ENCODE measurements at regions not wholly inside any gene's neighbourhood (a gene's known extent, or its start where the extent isn't known, plus 50 kb on each side); places are given as distances from the start of the nearest gene placed in this dataset.

- H3K4me3 ChIP-seq (ENCODE audit: low read length) = no peak overlapping the region
- no peak overlapping the region for H2AFZ ChIP-seq (ENCODE audit: low read depth, low read length)
- no peaks in the 10 kb centered on the region for H3K27me3 ChIP-seq (ENCODE audit: insufficient read depth, low read length)
- H3K9me3 ChIP-seq (ENCODE audit: low read length) = no peaks in the 10 kb centered on the region
- no peaks in the 10 kb centered on the region for H3K36me3 ChIP-seq (ENCODE audit: insufficient read depth, low read length)
- peaks cover 6% of the 10 kb centered on the region for H3K4me1 ChIP-seq (ENCODE audit: insufficient read depth, low read length)
Observed at GRCh38 chr5:167642779-167643517, 648.5 kb upstream of the WWC1 start.

GRCh38 chr5:167643631-167644280 lies 647.7 kb upstream of the WWC1 start:
- no peak overlapping the region for H3K4me3 ChIP-seq (ENCODE audit: low read length)
- no peaks in the 10 kb centered on the region for H3K9me3 ChIP-seq (ENCODE audit: low read length)
- H3K36me3 ChIP-seq (ENCODE audit: insufficient read depth, low read length) = no peaks in the 10 kb centered on the region
- H3K27me3 ChIP-seq (ENCODE audit: insufficient read depth, low read length) = no peaks in the 10 kb centered on the region
- H2AFZ ChIP-seq (ENCODE audit: low read depth, low read length) = no peak overlapping the region
- H3K4me1 ChIP-seq (ENCODE audit: insufficient read depth, low read length) = peaks cover 6% of the 10 kb centered on the region

GRCh38 chr5:167644619-167645018 lies 646.8 kb upstream of the WWC1 start:
- H3K9me3 ChIP-seq (ENCODE audit: low read length) = no peaks in the 10 kb centered on the region
- no peaks in the 10 kb centered on the region for H3K36me3 ChIP-seq (ENCODE audit: insufficient read depth, low read length)
- no peaks in the 10 kb centered on the region for H3K27me3 ChIP-seq (ENCODE audit: insufficient read depth, low read length)
- peaks cover 6% of the 10 kb centered on the region for H3K4me1 ChIP-seq (ENCODE audit: insufficient read depth, low read length)
- no peak overlapping the region for H3K4me3 ChIP-seq (ENCODE audit: low read length)
- no peak overlapping the region for H2AFZ ChIP-seq (ENCODE audit: low read depth, low read length)

- no peak overlapping the region for H2AFZ ChIP-seq (ENCODE audit: low read depth, low read length)
- no peaks in the 10 kb centered on the region for H3K27me3 ChIP-seq (ENCODE audit: insufficient read depth, low read length)
- peaks cover 7% of the 10 kb centered on the region for H3K36me3 ChIP-seq (ENCODE audit: insufficient read depth, low read length)
- peaks cover 15% of the 10 kb centered on the region for H3K4me1 ChIP-seq (ENCODE audit: insufficient read depth, low read length)
- H3K9me3 ChIP-seq (ENCODE audit: low read length) = no peaks in the 10 kb centered on the region
- H3K4me3 ChIP-seq (ENCODE audit: low read length) = no peak overlapping the region
Observed at GRCh38 chr5:167649471-167649870, 642.0 kb upstream of the WWC1 start.

- H2AFZ ChIP-seq (ENCODE audit: low read depth, low read length) = no peak overlapping the region
- peaks cover 30% of the 10 kb centered on the region for H3K4me1 ChIP-seq (ENCODE audit: insufficient read depth, low read length)
- H3K4me3 ChIP-seq (ENCODE audit: low read length) = no peak overlapping the region
- peaks cover 3% of the 10 kb centered on the region for H3K9me3 ChIP-seq (ENCODE audit: low read length)
- peaks cover 7% of the 10 kb centered on the region for H3K36me3 ChIP-seq (ENCODE audit: insufficient read depth, low read length)
- H3K27me3 ChIP-seq (ENCODE audit: insufficient read depth, low read length) = no peaks in the 10 kb centered on the region
Observed at GRCh38 chr5:167652690-167653089, 638.8 kb upstream of the WWC1 start.

GRCh38 chr5:167653645-167654106 lies 637.8 kb upstream of the WWC1 start:
- Histone ChIP-seq H3K27me3 (ENCODE audit: insufficient read depth, low read length) (no peaks in the 10 kb centered on the region), H3K36me3 (ENCODE audit: insufficient read depth, low read length) (peaks cover 7% of the 10 kb centered on the region), H3K9me3 (ENCODE audit: low read length) (peaks cover 3% of the 10 kb centered on the region), H3K4me3 (ENCODE audit: low read length) (no peak overlapping the region), H2AFZ (ENCODE audit: low read depth, low read length) (no peak overlapping the region), H3K4me1 (ENCODE audit: insufficient read depth, low read length) (peaks cover 31% of the 10 kb centered on the region)

GRCh38 chr5:167657016-167657415 lies 634.4 kb upstream of the WWC1 start:
- Histone ChIP-seq H3K27me3 (ENCODE audit: insufficient read depth, low read length) (no peaks in the 10 kb centered on the region), H3K4me3 (ENCODE audit: low read length) (no peak overlapping the region), H2AFZ (ENCODE audit: low read depth, low read length) (no peak overlapping the region), H3K36me3 (ENCODE audit: insufficient read depth, low read length) (peaks cover 7% of the 10 kb centered on the region), H3K9me3 (ENCODE audit: low read length) (peaks cover 3% of the 10 kb centered on the region), H3K4me1 (ENCODE audit: insufficient read depth, low read length) (peaks cover 28% of the 10 kb centered on the region)

GRCh38 chr5:167658889-167659288 lies 632.6 kb upstream of the WWC1 start:
- no peak overlapping the region for H3K4me3 ChIP-seq (ENCODE audit: low read length)
- no peak overlapping the region for H2AFZ ChIP-seq (ENCODE audit: low read depth, low read length)
- peaks cover 24% of the 10 kb centered on the region for H3K4me1 ChIP-seq (ENCODE audit: insufficient read depth, low read length)
- H3K9me3 ChIP-seq (ENCODE audit: low read length) = peaks cover 3% of the 10 kb centered on the region
- H3K36me3 ChIP-seq (ENCODE audit: insufficient read depth, low read length) = peaks cover 4% of the 10 kb centered on the region
- H3K27me3 ChIP-seq (ENCODE audit: insufficient read depth, low read length) = no peaks in the 10 kb centered on the region

- H3K4me3 ChIP-seq (ENCODE audit: low read length) = no peak overlapping the region
- peaks cover 33% of the 10 kb centered on the region for H3K4me1 ChIP-seq (ENCODE audit: insufficient read depth, low read length)
- H3K36me3 ChIP-seq (ENCODE audit: insufficient read depth, low read length) = no peaks in the 10 kb centered on the region
- no peak overlapping the region for H2AFZ ChIP-seq (ENCODE audit: low read depth, low read length)
- no peaks in the 10 kb centered on the region for H3K9me3 ChIP-seq (ENCODE audit: low read length)
- no peaks in the 10 kb centered on the region for H3K27me3 ChIP-seq (ENCODE audit: insufficient read depth, low read length)
Observed at GRCh38 chr5:167661605-167662004, 629.8 kb upstream of the WWC1 start.

- H3K36me3 ChIP-seq (ENCODE audit: insufficient read depth, low read length) = no peaks in the 10 kb centered on the region
- H3K4me3 ChIP-seq (ENCODE audit: low read length) = no peak overlapping the region
- no peaks in the 10 kb centered on the region for H3K9me3 ChIP-seq (ENCODE audit: low read length)
- peaks cover 19% of the 10 kb centered on the region for H3K4me1 ChIP-seq (ENCODE audit: insufficient read depth, low read length)
- H3K27me3 ChIP-seq (ENCODE audit: insufficient read depth, low read length) = no peaks in the 10 kb centered on the region
- no peak overlapping the region for H2AFZ ChIP-seq (ENCODE audit: low read depth, low read length)
Observed at GRCh38 chr5:167664222-167664804, 627.1 kb upstream of the WWC1 start.

GRCh38 chr5:167665841-167666375 lies 625.5 kb upstream of the WWC1 start:
- peaks cover 15% of the 10 kb centered on the region for H3K4me1 ChIP-seq (ENCODE audit: insufficient read depth, low read length)
- H3K9me3 ChIP-seq (ENCODE audit: low read length) = no peaks in the 10 kb centered on the region
- no peaks in the 10 kb centered on the region for H3K27me3 ChIP-seq (ENCODE audit: insufficient read depth, low read length)
- no peaks in the 10 kb centered on the region for H3K36me3 ChIP-seq (ENCODE audit: insufficient read depth, low read length)
- no peak overlapping the region for H2AFZ ChIP-seq (ENCODE audit: low read depth, low read length)
- no peak overlapping the region for H3K4me3 ChIP-seq (ENCODE audit: low read length)

- Histone ChIP-seq H3K4me3 (ENCODE audit: low read length) (no peak overlapping the region), H3K27me3 (ENCODE audit: insufficient read depth, low read length) (no peaks in the 10 kb centered on the region), H2AFZ (ENCODE audit: low read depth, low read length) (no peak overlapping the region), H3K36me3 (ENCODE audit: insufficient read depth, low read length) (no peaks in the 10 kb centered on the region), H3K4me1 (ENCODE audit: insufficient read depth, low read length) (peaks cover 12% of the 10 kb centered on the region), H3K9me3 (ENCODE audit: low read length) (peaks cover 4% of the 10 kb centered on the region)
Observed at GRCh38 chr5:167671176-167671575, 620.3 kb upstream of the WWC1 start.

GRCh38 chr5:167673942-167674341 lies 617.5 kb upstream of the WWC1 start:
- Histone ChIP-seq H3K27me3 (ENCODE audit: insufficient read depth, low read length) (no peaks in the 10 kb centered on the region), H3K4me1 (ENCODE audit: insufficient read depth, low read length) (peaks cover 12% of the 10 kb centered on the region), H2AFZ (ENCODE audit: low read depth, low read length) (no peak overlapping the region), H3K9me3 (ENCODE audit: low read length) (peaks cover 12% of the 10 kb centered on the region), H3K36me3 (ENCODE audit: insufficient read depth, low read length) (peaks cover 5% of the 10 kb centered on the region), H3K4me3 (ENCODE audit: low read length) (no peak overlapping the region)

All from neuron (in vitro differentiated cells).